ENCODE measurements at regions not wholly inside any gene's neighbourhood (a gene's known extent, or its start where the extent isn't known, plus 50 kb on each side); places are given as distances from the start of the nearest gene placed in this dataset.

- TF ChIP-seq, protein P1, sequence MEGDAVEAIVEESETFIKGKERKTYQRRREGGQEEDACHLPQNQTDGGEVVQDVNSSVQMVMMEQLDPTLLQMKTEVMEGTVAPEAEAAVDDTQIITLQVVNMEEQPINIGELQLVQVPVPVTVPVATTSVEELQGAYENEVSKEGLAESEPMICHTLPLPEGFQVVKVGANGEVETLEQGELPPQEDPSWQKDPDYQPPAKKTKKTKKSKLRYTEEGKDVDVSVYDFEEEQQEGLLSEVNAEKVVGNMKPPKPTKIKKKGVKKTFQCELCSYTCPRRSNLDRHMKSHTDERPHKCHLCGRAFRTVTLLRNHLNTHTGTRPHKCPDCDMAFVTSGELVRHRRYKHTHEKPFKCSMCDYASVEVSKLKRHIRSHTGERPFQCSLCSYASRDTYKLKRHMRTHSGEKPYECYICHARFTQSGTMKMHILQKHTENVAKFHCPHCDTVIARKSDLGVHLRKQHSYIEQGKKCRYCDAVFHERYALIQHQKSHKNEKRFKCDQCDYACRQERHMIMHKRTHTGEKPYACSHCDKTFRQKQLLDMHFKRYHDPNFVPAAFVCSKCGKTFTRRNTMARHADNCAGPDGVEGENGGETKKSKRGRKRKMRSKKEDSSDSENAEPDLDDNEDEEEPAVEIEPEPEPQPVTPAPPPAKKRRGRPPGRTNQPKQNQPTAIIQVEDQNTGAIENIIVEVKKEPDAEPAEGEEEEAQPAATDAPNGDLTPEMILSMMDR (conservative IDR thresholded peaks at IDR 0.05; ENCODE audit: low read length): no peak
- TF ChIP-seq EZH2phosphoT487 (IDR thresholded peaks at IDR 0.05; ENCODE audit: borderline replicate concordance): no peak
These were observed 84.9 kb downstream of the CMPK2 start for GRCh38 chr2:6780765-6781274.

All from Loucy (cell line).